Activated naive CD4-positive, alpha-beta T cell treated with anti-CD3 and anti-CD28 coated beads, Interleukin-2, amount 50 U/mL, for 16 hours (primary cell): ENCODE measurements at regions not wholly inside any gene's neighbourhood (a gene's known extent, or its start where the extent isn't known, plus 50 kb on each side); places are given as distances from the start of the nearest gene placed in this dataset.

Experiments
- DNase-seq: peaks from one replicate; pipeline ENCODE4 v3.0.0-alpha.2; 2020

- DNase-seq: peak; percentile 50
These were observed 233.7 kb downstream of the METTL4 start for GRCh38 chr18:2337552-2338141.

GRCh38 chr18:2338601-2339000 lies 232.7 kb downstream of the METTL4 start:
- DNase-seq: no peak

- no peak for DNase-seq
These were observed 231.0 kb downstream of the METTL4 start for GRCh38 chr18:2340335-2340734.

- DNase-seq: no peak
These were observed 223.3 kb downstream of the METTL4 start for GRCh38 chr18:2348003-2348402.

- no peak for DNase-seq
These were observed 220.0 kb downstream of the METTL4 start for GRCh38 chr18:2351126-2351850.

- no peak for DNase-seq
These were observed 217.0 kb downstream of the METTL4 start for GRCh38 chr18:2354292-2354691.

GRCh38 chr18:2356906-2357305 lies 214.4 kb downstream of the METTL4 start:
- no peak for DNase-seq

GRCh38 chr18:2360861-2361260 lies 210.4 kb downstream of the METTL4 start:
- no peak for DNase-seq

GRCh38 chr18:2368102-2368501 lies 203.2 kb downstream of the METTL4 start:
- no peak for DNase-seq

GRCh38 chr18:2376707-2377106 lies 194.6 kb downstream of the METTL4 start:
- no peak for DNase-seq

- DNase-seq: no peak
These were observed 191.2 kb downstream of the METTL4 start for GRCh38 chr18:2380101-2380500.

- no peak for DNase-seq
These were observed 189.8 kb downstream of the METTL4 start for GRCh38 chr18:2381539-2381938.

GRCh38 chr18:2387588-2387987 lies 183.7 kb downstream of the METTL4 start:
- no peak for DNase-seq

GRCh38 chr18:2390158-2390557 lies 181.1 kb downstream of the METTL4 start:
- no peak for DNase-seq

GRCh38 chr18:2391470-2391869 lies 179.8 kb downstream of the METTL4 start:
- no peak for DNase-seq

GRCh38 chr18:2392446-2392845 lies 178.9 kb downstream of the METTL4 start:
- DNase-seq: no peak

GRCh38 chr18:2394684-2395083 lies 176.6 kb downstream of the METTL4 start:
- no peak for DNase-seq

- DNase-seq: no peak
These were observed 175.7 kb downstream of the METTL4 start for GRCh38 chr18:2395427-2396161.

- DNase-seq: no peak
These were observed 175.2 kb downstream of the METTL4 start for GRCh38 chr18:2396162-2396505.

GRCh38 chr18:2400701-2401196 lies 170.6 kb downstream of the METTL4 start:
- DNase-seq: no peak

GRCh38 chr18:2402084-2402483 lies 169.2 kb downstream of the METTL4 start:
- no peak for DNase-seq

- no peak for DNase-seq
These were observed 164.8 kb downstream of the METTL4 start for GRCh38 chr18:2406544-2406943.

GRCh38 chr18:2407961-2408360 lies 163.3 kb downstream of the METTL4 start:
- DNase-seq: no peak

GRCh38 chr18:2409906-2410305 lies 161.4 kb downstream of the METTL4 start:
- DNase-seq: no peak
